HepG2 (cell line): ENCODE measurements at regions not wholly inside any gene's neighbourhood (a gene's known extent, or its start where the extent isn't known, plus 50 kb on each side); places are given as distances from the start of the nearest gene placed in this dataset.
A peak's percentile ranks its signal among the peaks of the same experiment; 100 is the strongest.

Experiments
- BORCS8-MEF2B ChIP-seq: sonication (generic); formaldehyde crosslinking; IDR thresholded peaks from 2 replicates; pipeline ENCODE4 v1.8.0; 2022; ENCODE audit warnings: mild to moderate bottlenecking, missing genetic modification reagents
- FOSL2 ChIP-seq: sonication (generic); formaldehyde crosslinking; IDR thresholded peaks from 2 replicates; pipeline ENCODE4 v1.4.0; 2020; ENCODE audit warnings: missing genetic modification reagents
- FOXP1 ChIP-seq, 2 experiments: fragments of 450-650 bp in 1 of 2; IDR thresholded peaks; 2 replicates each; pipeline ENCODE4 v1.6.1; 2017 to 2018; ENCODE audit warnings: antibody characterized with exemption in 1 of 2
- GZF1 ChIP-seq: sonication (generic); formaldehyde crosslinking; IDR thresholded peaks from 2 replicates; pipeline ENCODE4 v1.5.1; 2020; ENCODE audit warnings: mild to moderate bottlenecking, missing genetic modification reagents
- IKZF4 ChIP-seq: sonication (generic); formaldehyde crosslinking; IDR thresholded peaks from 2 replicates; pipeline ENCODE4 v1.5.1; 2020; ENCODE audit warnings: borderline replicate concordance, mild to moderate bottlenecking, low read depth, missing genetic modification reagents; ENCODE audit errors: not compliant biosample characterization
- NFKBIZ ChIP-seq: IDR thresholded peaks from 2 replicates; pipeline ENCODE4 v1.6.1; 2018; ENCODE audit warnings: missing genetic modification reagents, missing compliant biosample characterization
- SMC3 ChIP-seq: IDR thresholded peaks from 2 replicates; pipeline ENCODE4 v1.6.1; 2011; ENCODE audit warnings: low read length, improper control_type of control experiment
- SOX13 ChIP-seq, 3 experiments: fragments of 450-650 bp in 1 of 3; sonication (generic) in 1 of 3; formaldehyde crosslinking in 1 of 3; IDR thresholded peaks in 2 of 3; conservative IDR thresholded peaks in 1 of 3; 2 replicates each; pipeline versions ENCODE4 v1.5.0 to v1.6.1; 2016 to 2020; ENCODE audit warnings: antibody characterized with exemption in 1 of 3, mild to moderate bottlenecking in 1 of 3, missing compliant biosample characterization in 1 of 3, missing genetic modification reagents in 1 of 3, moderate library complexity in 1 of 3
- YEATS2 ChIP-seq: sonication (generic); formaldehyde crosslinking; IDR thresholded peaks from 2 replicates; pipeline ENCODE4 v1.4.0; 2020; ENCODE audit warnings: missing genetic modification reagents, borderline replicate concordance
- ZNF225 ChIP-seq: sonication (generic); formaldehyde crosslinking; IDR thresholded peaks from 2 replicates; pipeline ENCODE4 v1.4.0; 2020; ENCODE audit warnings: mild to moderate bottlenecking, missing genetic modification reagents
- ZNF256 ChIP-seq: sonication (generic); formaldehyde crosslinking; conservative IDR thresholded peaks from 2 replicates; pipeline ENCODE4 v1.4.0; 2020; ENCODE audit warnings: missing genetic modification reagents
- ZNF317 ChIP-seq: sonication (generic); formaldehyde crosslinking; IDR thresholded peaks from 2 replicates; pipeline ENCODE4 v1.5.0; 2020; ENCODE audit warnings: mild to moderate bottlenecking, missing genetic modification reagents
- ZNF766 ChIP-seq: sonication (generic); formaldehyde crosslinking; IDR thresholded peaks from 2 replicates; pipeline ENCODE4 v1.5.0; 2020; ENCODE audit warnings: missing genetic modification reagents, borderline replicate concordance
- ZSCAN29 ChIP-seq: sonication (generic); formaldehyde crosslinking; conservative IDR thresholded peaks from 2 replicates; pipeline ENCODE4 v1.4.0; 2020; ENCODE audit warnings: mild to moderate bottlenecking, missing genetic modification reagents
- TF ChIP-seq, protein P1 (sequence below): sonication (generic); formaldehyde crosslinking; IDR thresholded peaks from 2 replicates; pipeline ENCODE4 v1.4.0; 2020; ENCODE audit warnings: missing genetic modification reagents
- TF ChIP-seq, protein P2 (sequence below): IDR thresholded peaks from 2 replicates; pipeline ENCODE4 v1.6.1; 2016; ENCODE audit warnings: low read depth, control low read depth
- TF ChIP-seq, protein P3 (sequence below): sonication (generic); formaldehyde crosslinking; IDR thresholded peaks from 2 replicates; pipeline ENCODE4 v1.5.0; 2020; ENCODE audit warnings: missing genetic modification reagents, mild to moderate bottlenecking, borderline replicate concordance
- TF ChIP-seq, protein P4 (sequence below): sonication (generic); formaldehyde crosslinking; IDR thresholded peaks from 2 replicates; pipeline ENCODE4 v1.4.0; 2020; ENCODE audit warnings: mild to moderate bottlenecking, missing genetic modification reagents

DNA sequence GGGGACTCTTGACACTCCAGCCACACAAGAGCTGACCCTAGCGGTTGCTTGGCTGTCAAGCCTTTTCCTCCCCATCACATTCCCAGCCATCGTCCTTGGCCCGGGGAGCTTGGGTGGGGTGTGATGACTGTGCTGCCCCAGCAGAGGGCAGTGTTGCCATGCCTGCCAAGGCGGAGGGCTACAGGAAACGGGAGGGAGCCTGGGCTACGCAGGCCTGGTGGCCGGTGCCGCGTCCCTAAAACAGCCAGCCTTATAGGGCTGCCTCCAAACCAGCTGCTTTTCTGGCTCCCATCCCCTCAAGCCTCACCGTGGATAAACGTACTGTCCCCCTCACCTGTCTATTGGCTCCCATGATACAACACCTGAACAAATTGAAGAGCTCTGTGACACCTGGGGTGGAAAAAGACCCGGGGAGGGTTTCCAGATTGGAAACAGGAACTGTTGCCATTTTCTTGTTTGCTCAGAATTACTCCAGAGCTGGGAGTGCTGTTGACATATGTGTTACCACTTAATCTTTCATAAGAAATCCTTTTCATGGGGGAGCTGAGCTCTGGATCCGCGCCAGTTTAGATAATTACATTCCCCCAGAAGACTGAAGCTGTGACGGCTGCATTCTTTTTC, 72.8 kb upstream of the ASTN2 start (continued):
- TF ChIP-seq, protein P1, sequence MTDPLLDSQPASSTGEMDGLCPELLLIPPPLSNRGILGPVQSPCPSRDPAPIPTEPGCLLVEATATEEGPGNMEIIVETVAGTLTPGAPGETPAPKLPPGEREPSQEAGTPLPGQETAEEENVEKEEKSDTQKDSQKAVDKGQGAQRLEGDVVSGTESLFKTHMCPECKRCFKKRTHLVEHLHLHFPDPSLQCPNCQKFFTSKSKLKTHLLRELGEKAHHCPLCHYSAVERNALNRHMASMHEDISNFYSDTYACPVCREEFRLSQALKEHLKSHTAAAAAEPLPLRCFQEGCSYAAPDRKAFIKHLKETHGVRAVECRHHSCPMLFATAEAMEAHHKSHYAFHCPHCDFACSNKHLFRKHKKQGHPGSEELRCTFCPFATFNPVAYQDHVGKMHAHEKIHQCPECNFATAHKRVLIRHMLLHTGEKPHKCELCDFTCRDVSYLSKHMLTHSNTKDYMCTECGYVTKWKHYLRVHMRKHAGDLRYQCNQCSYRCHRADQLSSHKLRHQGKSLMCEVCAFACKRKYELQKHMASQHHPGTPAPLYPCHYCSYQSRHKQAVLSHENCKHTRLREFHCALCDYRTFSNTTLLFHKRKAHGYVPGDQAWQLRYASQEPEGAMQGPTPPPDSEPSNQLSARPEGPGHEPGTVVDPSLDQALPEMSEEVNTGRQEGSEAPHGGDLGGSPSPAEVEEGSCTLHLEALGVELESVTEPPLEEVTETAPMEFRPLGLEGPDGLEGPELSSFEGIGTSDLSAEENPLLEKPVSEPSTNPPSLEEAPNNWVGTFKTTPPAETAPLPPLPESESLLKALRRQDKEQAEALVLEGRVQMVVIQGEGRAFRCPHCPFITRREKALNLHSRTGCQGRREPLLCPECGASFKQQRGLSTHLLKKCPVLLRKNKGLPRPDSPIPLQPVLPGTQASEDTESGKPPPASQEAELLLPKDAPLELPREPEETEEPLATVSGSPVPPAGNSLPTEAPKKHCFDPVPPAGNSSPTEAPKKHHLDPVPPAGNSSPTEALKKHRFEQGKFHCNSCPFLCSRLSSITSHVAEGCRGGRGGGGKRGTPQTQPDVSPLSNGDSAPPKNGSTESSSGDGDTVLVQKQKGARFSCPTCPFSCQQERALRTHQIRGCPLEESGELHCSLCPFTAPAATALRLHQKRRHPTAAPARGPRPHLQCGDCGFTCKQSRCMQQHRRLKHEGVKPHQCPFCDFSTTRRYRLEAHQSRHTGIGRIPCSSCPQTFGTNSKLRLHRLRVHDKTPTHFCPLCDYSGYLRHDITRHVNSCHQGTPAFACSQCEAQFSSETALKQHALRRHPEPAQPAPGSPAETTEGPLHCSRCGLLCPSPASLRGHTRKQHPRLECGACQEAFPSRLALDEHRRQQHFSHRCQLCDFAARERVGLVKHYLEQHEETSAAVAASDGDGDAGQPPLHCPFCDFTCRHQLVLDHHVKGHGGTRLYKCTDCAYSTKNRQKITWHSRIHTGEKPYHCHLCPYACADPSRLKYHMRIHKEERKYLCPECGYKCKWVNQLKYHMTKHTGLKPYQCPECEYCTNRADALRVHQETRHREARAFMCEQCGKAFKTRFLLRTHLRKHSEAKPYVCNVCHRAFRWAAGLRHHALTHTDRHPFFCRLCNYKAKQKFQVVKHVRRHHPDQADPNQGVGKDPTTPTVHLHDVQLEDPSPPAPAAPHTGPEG (CRISPR knock-in tag), result no peak
- TF ChIP-seq, protein P2, sequence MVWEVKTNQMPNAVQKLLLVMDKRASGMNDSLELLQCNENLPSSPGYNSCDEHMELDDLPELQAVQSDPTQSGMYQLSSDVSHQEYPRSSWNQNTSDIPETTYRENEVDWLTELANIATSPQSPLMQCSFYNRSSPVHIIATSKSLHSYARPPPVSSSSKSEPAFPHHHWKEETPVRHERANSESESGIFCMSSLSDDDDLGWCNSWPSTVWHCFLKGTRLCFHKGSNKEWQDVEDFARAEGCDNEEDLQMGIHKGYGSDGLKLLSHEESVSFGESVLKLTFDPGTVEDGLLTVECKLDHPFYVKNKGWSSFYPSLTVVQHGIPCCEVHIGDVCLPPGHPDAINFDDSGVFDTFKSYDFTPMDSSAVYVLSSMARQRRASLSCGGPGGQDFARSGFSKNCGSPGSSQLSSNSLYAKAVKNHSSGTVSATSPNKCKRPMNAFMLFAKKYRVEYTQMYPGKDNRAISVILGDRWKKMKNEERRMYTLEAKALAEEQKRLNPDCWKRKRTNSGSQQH (CRISPR knock-in tag), result no peak
- no peak for TF ChIP-seq FOXP1 (IDR thresholded peaks at IDR 0.05)
- no peak for TF ChIP-seq FOXP1 (CRISPR knock-in tag; IDR thresholded peaks at IDR 0.05)
- 0 out of 2 replicates have a peak, but pooled peaks have one; percentile 14 for TF ChIP-seq NFKBIZ (CRISPR knock-in tag)
- TF ChIP-seq, protein P3, sequence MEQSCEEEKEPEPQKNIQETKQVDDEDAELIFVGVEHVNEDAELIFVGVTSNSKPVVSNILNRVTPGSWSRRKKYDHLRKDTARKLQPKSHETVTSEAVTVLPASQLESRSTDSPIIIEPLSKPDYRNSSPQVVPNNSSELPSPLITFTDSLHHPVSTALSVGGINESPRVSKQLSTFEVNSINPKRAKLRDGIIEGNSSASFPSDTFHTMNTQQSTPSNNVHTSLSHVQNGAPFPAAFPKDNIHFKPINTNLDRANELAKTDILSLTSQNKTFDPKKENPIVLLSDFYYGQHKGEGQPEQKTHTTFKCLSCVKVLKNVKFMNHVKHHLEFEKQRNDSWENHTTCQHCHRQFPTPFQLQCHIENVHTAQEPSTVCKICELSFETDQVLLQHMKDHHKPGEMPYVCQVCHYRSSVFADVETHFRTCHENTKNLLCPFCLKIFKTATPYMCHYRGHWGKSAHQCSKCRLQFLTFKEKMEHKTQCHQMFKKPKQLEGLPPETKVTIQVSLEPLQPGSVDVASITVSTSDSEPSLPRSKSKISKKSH, result peak; percentile 66; the same call in 1 of the 2 replicates
- peak; percentile 71; the same call in 1 of the 2 replicates for TF ChIP-seq YEATS2 (CRISPR knock-in tag)
- TF ChIP-seq FOSL2 (CRISPR knock-in tag), result peak; percentile 78
- peak; percentile 69; the same call in 1 of the 2 replicates for TF ChIP-seq ZNF225 (CRISPR knock-in tag)
- no peak for TF ChIP-seq SOX13 (IDR thresholded peaks at IDR 0.05)
- TF ChIP-seq SOX13 (CRISPR knock-in tag; conservative IDR thresholded peaks at IDR 0.05 in 1 of 2, IDR thresholded peaks at IDR 0.05 in 1 of 2), result no peak
- TF ChIP-seq ZSCAN29 (CRISPR knock-in tag), result peak; percentile 99
- TF ChIP-seq ZNF317 (CRISPR knock-in tag), result no peak
- TF ChIP-seq, protein P4, sequence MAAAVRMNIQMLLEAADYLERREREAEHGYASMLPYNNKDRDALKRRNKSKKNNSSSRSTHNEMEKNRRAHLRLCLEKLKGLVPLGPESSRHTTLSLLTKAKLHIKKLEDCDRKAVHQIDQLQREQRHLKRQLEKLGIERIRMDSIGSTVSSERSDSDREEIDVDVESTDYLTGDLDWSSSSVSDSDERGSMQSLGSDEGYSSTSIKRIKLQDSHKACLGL, result no peak
- TF ChIP-seq BORCS8-MEF2B (CRISPR knock-in tag), result peak; percentile 72; the same call in 1 of the 2 replicates
- 0 out of 2 replicates have a peak, but pooled peaks have one; percentile 65 for TF ChIP-seq GZF1 (CRISPR knock-in tag)
- peak; percentile 50; the same call in 1 of the 2 replicates for TF ChIP-seq ZNF766 (CRISPR knock-in tag)
- TF ChIP-seq IKZF4 (CRISPR knock-in tag), result no peak
- TF ChIP-seq SMC3, result peak; percentile 67
- TF ChIP-seq ZNF256, result no peak; the same call in 1 of the 2 replicates
